ENCODE measurements at regions not wholly inside any gene's neighbourhood (a gene's known extent, or its start where the extent isn't known, plus 50 kb on each side); places are given as distances from the start of the nearest gene placed in this dataset.

DNA sequence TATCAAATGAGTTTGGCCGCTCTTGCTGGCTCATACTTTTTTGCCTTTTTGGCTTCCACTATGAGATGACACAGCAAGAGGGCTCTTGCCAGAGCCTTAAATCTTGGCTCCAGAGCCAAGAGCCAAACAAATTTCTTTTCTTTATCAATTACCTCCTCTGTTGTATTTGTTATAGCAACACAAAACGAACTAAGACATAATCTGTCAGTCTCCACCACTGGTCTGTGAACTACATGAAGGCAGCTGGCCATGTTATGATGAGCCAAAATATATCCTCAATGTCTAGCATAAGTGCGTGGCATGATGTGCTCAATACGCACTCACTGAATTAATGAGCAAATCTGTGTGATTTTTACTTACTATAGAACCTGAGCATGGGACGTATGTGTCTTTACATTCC is 220.0 kb upstream of the ZNF217 start:
- Histone ChIP-seq H3K4me1 (no peaks in the 10 kb centered on the region), H3K27ac (no peak overlapping the region), H3K4me3 (no peak overlapping the region), H3K36me3 (no peaks in the 10 kb centered on the region), H3K9me3 (no peaks in the 10 kb centered on the region), H3K27me3 (no peaks in the 10 kb centered on the region)
- ATAC-seq = no peak
- no peak for DNase-seq
- TF ChIP-seq, protein P1, sequence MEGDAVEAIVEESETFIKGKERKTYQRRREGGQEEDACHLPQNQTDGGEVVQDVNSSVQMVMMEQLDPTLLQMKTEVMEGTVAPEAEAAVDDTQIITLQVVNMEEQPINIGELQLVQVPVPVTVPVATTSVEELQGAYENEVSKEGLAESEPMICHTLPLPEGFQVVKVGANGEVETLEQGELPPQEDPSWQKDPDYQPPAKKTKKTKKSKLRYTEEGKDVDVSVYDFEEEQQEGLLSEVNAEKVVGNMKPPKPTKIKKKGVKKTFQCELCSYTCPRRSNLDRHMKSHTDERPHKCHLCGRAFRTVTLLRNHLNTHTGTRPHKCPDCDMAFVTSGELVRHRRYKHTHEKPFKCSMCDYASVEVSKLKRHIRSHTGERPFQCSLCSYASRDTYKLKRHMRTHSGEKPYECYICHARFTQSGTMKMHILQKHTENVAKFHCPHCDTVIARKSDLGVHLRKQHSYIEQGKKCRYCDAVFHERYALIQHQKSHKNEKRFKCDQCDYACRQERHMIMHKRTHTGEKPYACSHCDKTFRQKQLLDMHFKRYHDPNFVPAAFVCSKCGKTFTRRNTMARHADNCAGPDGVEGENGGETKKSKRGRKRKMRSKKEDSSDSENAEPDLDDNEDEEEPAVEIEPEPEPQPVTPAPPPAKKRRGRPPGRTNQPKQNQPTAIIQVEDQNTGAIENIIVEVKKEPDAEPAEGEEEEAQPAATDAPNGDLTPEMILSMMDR (IDR thresholded peaks at IDR 0.05) = no peak
- no peak for TF ChIP-seq POLR2A (IDR thresholded peaks at IDR 0.05)
- intact Hi-C loops (cut with DNase I) = no loop called here
- WGBS (ENCODE audit: insufficient coverage, low coverage, low lambda C conversion rate, missing lambda C conversion rate) = 75% methylated on average over 5 of the region's 5 CpGs

DNA sequence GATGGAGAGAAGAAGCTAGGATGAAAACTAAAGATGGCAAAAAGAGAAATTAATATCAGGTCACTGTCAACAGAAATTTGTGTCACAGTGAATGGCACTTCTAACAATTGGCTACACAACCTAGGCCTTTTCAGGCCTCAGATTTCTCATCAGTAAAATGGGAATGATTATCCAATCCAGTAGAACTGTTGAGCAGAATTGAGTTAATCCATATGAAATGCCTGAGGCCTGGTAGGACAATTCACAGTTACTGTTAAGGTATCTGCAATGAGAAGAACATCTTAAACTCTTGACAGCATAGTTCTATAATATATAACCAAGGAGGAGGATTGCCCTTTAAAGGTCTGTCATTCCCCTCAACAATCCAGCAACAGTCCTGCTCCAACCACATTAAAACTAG is 217.9 kb upstream of the ZNF217 start:
- no peaks in the 10 kb centered on the region for H3K4me1 ChIP-seq
- ATAC-seq (no peak), DNase-seq (no peak)
- no peaks in the 10 kb centered on the region for H3K27me3 ChIP-seq
- H3K36me3 ChIP-seq = no peaks in the 10 kb centered on the region
- H3K27ac ChIP-seq = no peak overlapping the region
- TF ChIP-seq, protein P1 (IDR thresholded peaks at IDR 0.05) = no peak
- H3K9me3 ChIP-seq = no peaks in the 10 kb centered on the region
- intact Hi-C loops (cut with DNase I) = no loop called here
- H3K4me3 ChIP-seq = no peak overlapping the region

- Histone ChIP-seq H3K27me3 (no peaks in the 10 kb centered on the region), H3K27ac (no peak overlapping the region), H3K9me3 (no peaks in the 10 kb centered on the region), H3K4me1 (no peaks in the 10 kb centered on the region), H3K4me3 (no peak overlapping the region), H3K36me3 (no peaks in the 10 kb centered on the region)
- intact Hi-C loops (cut with DNase I) = no loop called here
- TF ChIP-seq, protein P1 (IDR thresholded peaks at IDR 0.05) = no peak
- TF ChIP-seq POLR2A (IDR thresholded peaks at IDR 0.05) = no peak
- DNase-seq (no peak), ATAC-seq (no peak)
- 90% methylated on average over 5 of the region's 6 CpGs for WGBS (ENCODE audit: insufficient coverage, low coverage, low lambda C conversion rate, missing lambda C conversion rate)
Measured at GRCh38 chr20:53810661-53811355, 217.2 kb upstream of the ZNF217 start.

- WGBS (ENCODE audit: insufficient coverage, low coverage, low lambda C conversion rate, missing lambda C conversion rate) = 90% methylated on average over 2 of the region's 2 CpGs
- Histone ChIP-seq H3K36me3 (no peaks in the 10 kb centered on the region), H3K27me3 (no peaks in the 10 kb centered on the region)
Measured at GRCh38 chr20:53809728-53810365, 216.2 kb upstream of the ZNF217 start.

More at GRCh38 chr20:53809728-53810365, 216.2 kb upstream of the ZNF217 start:
- no peak for DNase-seq
- Histone ChIP-seq H3K9me3 (no peaks in the 10 kb centered on the region), H3K4me1 (no peaks in the 10 kb centered on the region), H3K27ac (no peak overlapping the region), H3K4me3 (no peak overlapping the region)
- ATAC-seq = no peak
- intact Hi-C loops (cut with DNase I) = no loop called here
- no peak for TF ChIP-seq POLR2A (IDR thresholded peaks at IDR 0.05)
- TF ChIP-seq, protein P1 (IDR thresholded peaks at IDR 0.05) = no peak

Data from right lobe of liver (tissue), 6 donors.